T-helper 2 cell treated with Interferon-gamma antibody and Interleukin-4, amounts not matched to agents 100 ng/mL and 5 ng/mL, for 36 hours (primary cell): ENCODE measurements at regions not wholly inside any gene's neighbourhood (a gene's known extent, or its start where the extent isn't known, plus 50 kb on each side); places are given as distances from the start of the nearest gene placed in this dataset.
"Not testable (repeated sequence)": the region's sequence is repeated elsewhere in the genome, so short reads cannot be mapped to it uniquely, and the experiment has no call there.

Experiments used
- intact Hi-C: fragments of 100-400 bp; cut with micrococcal nuclease; formaldehyde crosslinking; loops from one replicate; pipeline ENCODE4 v1.15.1; 2023

GRCh38 chrX:1103360-1103759, 109.1 kb downstream of the CRLF2 start:
- intact Hi-C loops = no loop called here

- intact Hi-C loops = no loop called here
Observed at GRCh38 chrX:1102786-1103185, 109.7 kb downstream of the CRLF2 start.

- intact Hi-C loops = not testable (repeated sequence)
Observed at GRCh38 chrX:1102221-1102620, 110.2 kb downstream of the CRLF2 start.

GRCh38 chrX:1099146-1099770, 113.2 kb downstream of the CRLF2 start:
- intact Hi-C loops = no loop called here

DNA sequence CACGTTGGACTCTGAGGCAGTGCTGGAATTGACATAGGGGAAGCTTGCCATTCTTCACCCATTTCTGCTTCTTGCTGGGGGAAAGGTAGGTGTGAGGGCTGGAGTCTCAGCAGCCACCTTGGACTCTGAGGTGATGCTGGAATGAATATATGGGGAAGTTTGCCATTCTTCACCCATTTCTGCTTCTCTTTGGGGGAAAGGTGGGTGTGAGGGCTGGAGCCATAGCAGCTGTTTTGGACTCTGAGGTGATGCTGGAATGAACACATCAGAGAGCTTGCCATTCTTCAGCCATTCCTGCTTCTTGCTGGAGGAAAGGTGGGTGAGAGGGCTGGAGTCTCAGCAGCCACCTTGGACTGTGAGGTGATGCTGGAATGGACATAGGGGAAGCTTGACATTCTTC, 115.1 kb downstream of the CRLF2 start:
- intact Hi-C loops = no loop called here

DNA sequence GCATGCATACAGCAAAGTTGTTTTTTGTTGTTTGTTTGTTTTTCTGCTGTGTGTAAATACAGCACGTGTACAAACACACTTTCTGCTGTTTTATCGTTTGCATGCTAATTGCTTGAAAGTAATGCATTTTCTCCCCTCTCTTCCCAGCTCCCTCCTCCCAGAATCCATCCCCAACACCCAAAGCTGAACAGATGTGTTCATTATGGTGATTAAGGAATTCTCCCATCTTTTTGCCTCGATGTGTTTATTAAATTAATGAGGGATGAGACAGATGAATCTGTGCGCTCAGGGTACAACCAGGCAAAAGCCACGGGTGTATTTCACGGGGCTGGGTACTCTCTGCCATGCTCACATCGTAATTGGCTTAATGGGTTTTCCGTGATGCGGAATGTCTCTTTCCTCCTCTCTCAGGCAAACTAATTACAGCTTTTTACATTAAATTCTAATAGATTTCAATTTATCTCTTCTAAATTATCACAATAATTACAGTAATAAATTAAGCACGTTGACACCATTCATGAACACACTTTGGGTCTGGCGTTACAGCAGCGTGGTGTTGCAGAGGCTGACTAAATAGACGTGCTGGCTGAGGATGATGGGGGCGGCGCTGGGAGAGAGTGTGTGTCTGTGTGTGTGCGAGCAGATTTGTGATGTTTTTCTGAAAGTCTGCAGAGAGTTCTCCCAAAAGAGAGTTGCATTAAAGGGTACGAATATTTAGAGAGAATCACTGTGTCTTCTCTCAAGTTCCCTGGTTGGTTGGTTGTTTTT, 117.7 kb downstream of the CRLF2 start:
- intact Hi-C loops = no loop called here

- intact Hi-C loops = no loop called here
Observed at GRCh38 chrX:1093586-1094421, 118.6 kb downstream of the CRLF2 start.

GRCh38 chrX:1093121-1093520, 119.3 kb downstream of the CRLF2 start:
- intact Hi-C loops = no loop called here

DNA sequence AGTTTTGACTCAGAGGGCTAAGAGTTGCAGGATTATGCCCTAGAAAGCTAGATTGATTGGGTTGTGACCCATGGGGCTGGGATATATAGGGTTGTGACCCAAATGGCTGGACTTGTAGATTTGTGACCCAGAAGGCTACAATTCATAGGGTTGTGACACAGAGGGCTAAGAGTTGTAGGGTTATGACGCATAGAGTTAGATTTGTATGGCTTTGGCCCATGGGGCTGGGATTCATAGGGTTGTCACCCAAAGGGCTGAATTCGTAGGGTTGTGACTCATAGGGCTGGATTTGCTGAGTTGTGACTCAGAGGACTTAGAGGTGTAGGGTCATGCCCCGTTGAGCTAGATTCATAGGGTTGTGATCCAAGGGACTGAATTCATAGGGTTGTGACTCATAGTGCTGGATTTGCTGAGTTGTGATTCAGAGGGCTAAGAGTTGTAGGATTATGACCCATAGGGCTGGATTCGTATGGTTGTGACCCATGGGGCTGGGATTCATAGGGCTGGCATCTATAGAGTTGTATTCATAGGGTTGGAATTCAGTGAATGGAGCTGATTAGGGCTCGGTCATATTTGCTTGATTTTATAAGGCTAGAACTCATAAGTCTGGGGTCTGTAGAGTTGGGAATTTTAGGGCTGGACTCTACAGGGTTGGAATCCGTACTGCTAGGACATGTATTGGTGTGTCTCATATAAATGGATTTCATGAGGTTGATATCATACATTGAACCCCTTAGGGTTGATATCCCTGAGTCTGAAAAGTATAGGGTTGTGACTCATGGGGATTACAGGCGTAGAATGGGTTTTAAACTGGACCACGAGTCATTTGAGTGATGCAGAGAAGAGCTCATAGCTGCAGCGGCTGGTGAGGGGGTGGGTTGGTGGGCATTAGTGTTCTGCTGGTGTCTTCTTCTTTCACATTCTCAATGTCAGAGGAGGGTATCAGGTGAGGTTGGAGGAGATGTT, 125.7 kb downstream of the CRLF2 start:
- intact Hi-C loops = no loop called here

DNA sequence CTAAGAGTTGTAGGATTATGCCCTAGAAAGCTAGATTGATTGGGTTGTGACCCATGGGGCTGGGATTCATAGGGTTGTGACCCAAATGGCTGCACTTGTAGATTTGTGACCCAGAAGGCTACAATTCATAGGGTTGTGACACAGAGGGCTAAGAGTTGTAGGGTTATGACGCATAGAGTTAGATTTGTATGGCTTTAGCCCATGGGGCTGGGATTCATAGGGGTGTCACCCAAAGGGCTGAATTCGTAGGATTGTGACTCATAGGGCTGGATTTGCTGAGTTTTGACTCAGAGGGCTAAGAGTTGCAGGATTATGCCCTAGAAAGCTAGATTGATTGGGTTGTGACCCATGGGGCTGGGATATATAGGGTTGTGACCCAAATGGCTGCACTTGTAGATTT, 126.6 kb downstream of the CRLF2 start:
- intact Hi-C loops = not testable (repeated sequence)

- intact Hi-C loops = no loop called here
Observed at GRCh38 chrX:1084689-1085088, 127.8 kb downstream of the CRLF2 start.

DNA sequence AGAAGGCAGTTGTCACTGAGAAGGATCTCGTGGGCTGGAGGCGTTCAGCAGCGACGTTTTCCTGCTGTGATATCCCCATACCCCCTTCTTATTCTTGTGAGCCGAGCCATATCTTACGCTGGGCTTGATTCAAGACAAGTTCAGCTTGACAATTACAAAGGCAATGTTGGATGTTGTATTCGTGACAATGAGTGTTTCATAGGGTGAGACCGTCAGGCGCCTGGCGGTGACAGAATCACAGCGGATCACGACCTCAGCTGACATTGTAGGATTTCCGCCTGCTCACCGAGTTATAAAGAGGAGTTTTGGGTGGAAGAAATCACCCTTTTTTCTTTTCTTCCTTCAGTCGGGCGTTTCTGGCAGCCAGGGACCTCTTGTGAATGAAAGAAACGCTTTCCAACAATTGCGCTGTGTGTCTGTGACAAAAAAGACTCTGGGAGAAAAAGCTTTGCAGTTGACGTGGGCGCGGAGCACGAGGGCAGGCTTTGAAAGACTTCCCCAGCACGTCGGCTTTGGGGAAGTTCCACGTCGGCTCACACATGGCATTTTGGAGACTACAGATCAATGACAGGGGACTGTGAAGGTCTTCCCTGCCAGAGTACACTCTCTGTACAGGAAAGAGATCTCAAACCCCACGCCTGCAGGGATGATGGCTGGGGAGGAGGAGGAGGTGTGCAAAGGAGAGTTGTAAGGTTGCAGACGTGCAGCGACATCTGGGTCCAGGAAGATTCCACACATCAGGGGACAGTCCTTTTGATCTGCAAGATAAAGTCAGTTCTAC, 135.4 kb downstream of the CRLF2 start:
- intact Hi-C loops = loop anchor here (10.0 kb wide), 1 partner anchor 88 kb away; no protein-coding TSS in a partner anchor

GRCh38 chrX:1075741-1076140, 136.7 kb downstream of the CRLF2 start:
- intact Hi-C loops = loop anchor here (10.0 kb wide), 1 partner anchor 89 kb away; no protein-coding TSS in a partner anchor

GRCh38 chrX:1075156-1075555, 137.3 kb downstream of the CRLF2 start:
- intact Hi-C loops = loop anchor here (10.0 kb wide), 1 partner anchor 90 kb away; no protein-coding TSS in a partner anchor

GRCh38 chrX:1074755-1075154, 137.7 kb downstream of the CRLF2 start:
- intact Hi-C loops = loop anchor here (10.0 kb wide), 1 partner anchor 90 kb away; no protein-coding TSS in a partner anchor

GRCh38 chrX:1074172-1074571, 138.3 kb downstream of the CRLF2 start:
- intact Hi-C loops = loop anchor here (10.0 kb wide), 1 partner anchor 91 kb away; no protein-coding TSS in a partner anchor

GRCh38 chrX:1072637-1073377, 139.6 kb downstream of the CRLF2 start:
- intact Hi-C loops = loop anchor here (10.0 kb wide), 1 partner anchor 92 kb away; no protein-coding TSS in a partner anchor

DNA sequence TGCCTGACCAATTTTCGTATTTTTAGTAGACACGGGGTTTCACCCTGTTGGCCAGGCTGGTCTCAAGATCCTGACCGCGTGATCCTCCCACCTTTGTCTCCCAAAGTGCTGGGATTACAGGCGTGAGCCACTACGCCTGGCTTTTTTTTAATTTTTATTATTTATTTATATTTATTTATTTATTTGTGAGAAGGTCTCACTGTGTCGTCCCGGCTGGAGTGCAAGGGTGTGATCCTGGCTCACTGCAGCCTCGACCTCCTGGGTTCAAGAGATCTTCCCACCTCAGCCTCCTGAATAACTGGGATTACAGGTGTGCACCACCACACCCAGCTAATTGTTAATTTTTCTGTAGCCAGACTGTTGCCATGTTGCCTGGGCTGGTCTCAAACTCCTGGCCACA, 141.1 kb downstream of the CRLF2 start:
- intact Hi-C loops = loop anchor here (10.0 kb wide), 1 partner anchor 93 kb away; no protein-coding TSS in a partner anchor

- intact Hi-C loops = no loop called here
Observed at GRCh38 chrX:1062351-1062750, 150.1 kb downstream of the CRLF2 start.
